Caco-2 (cell line): ENCODE measurements at regions not wholly inside any gene's neighbourhood (a gene's known extent, or its start where the extent isn't known, plus 50 kb on each side); places are given as distances from the start of the nearest gene placed in this dataset.

ENCODE experiments used
- BruUV-seq: library from RNA; stranded (reverse); fragments of 400-500 nt; replicated peaks from 2 replicates; lab custom pipeline; 2021; lab: Mats Ljungman, UMichigan
- CTCF ChIA-PET: fragments of 300-600 bp; sonication (Branson Sonifier 250); formaldehyde crosslinking; loops from one replicate; lab custom pipeline; 2022; ENCODE audit warnings: antibody characterized with exemption; lab: Charles Lee
- POLR2A ChIA-PET: fragments of 300-600 bp; sonication (Branson Sonifier 250); formaldehyde crosslinking; loops from one replicate; lab custom pipeline; 2022; ENCODE audit warnings: antibody characterized with exemption; lab: Charles Lee
- DNase-seq, 2 experiments: peaks; one replicate each; pipeline versions ENCODE4 v3.0.0 to v3.0.0-alpha.2; 2020 to 2022
- H3K27me3 ChIP-seq: replicated peaks from 2 replicates; pipeline ENCODE4 v1.6.0; 2011; ENCODE audit warnings: low read length; ENCODE audit not compliant: control insufficient read depth, insufficient read depth
- H3K36me3 ChIP-seq: 2 replicates; pipeline ENCODE4 v1.5.1; 2011; ENCODE audit warnings: low read length; ENCODE audit not compliant: control insufficient read depth, insufficient read depth
- H3K4me1 ChIP-seq: fragments of 250-450 bp; sonication (Bioruptor Pico); 2 replicates; pipeline ENCODE4 v1.5.1; 2020; ENCODE audit warnings: mild to moderate bottlenecking
- H3K4me3 ChIP-seq: 2 replicates; pipeline ENCODE4 v1.5.1; 2011; ENCODE audit warnings: low read depth, mild to moderate bottlenecking, control low read depth, low read length
- H3K9me3 ChIP-seq: fragments of 250-450 bp; sonication (Bioruptor Pico); 2 replicates; pipeline ENCODE4 v1.5.1; 2020; ENCODE audit warnings: mild to moderate bottlenecking, moderate library complexity
- H3K27ac Mint-ChIP-seq: one replicate; pipeline ENCODE4 v1.8.0; 2022; ENCODE audit warnings: mixed read lengths; ENCODE audit not compliant: unreplicated experiment
- H3K27me3 Mint-ChIP-seq: one replicate; pipeline ENCODE4 v1.8.0; 2022; ENCODE audit warnings: mixed read lengths; ENCODE audit not compliant: insufficient read depth, unreplicated experiment
- H3K36me3 Mint-ChIP-seq: one replicate; pipeline ENCODE4 v1.8.0; 2022; ENCODE audit warnings: mild to moderate bottlenecking, mixed read lengths; ENCODE audit not compliant: insufficient read depth, unreplicated experiment
- H3K4me1 Mint-ChIP-seq: one replicate; pipeline ENCODE4 v1.8.0; 2022; ENCODE audit warnings: low read depth, mixed read lengths; ENCODE audit not compliant: unreplicated experiment
- H3K4me3 Mint-ChIP-seq: one replicate; pipeline ENCODE4 v1.8.0; 2022; ENCODE audit warnings: mild to moderate bottlenecking, moderate library complexity, mixed read lengths; ENCODE audit not compliant: unreplicated experiment
- H3K9me3 Mint-ChIP-seq: one replicate; pipeline ENCODE4 v1.8.0; 2022; ENCODE audit warnings: mixed read lengths; ENCODE audit not compliant: unreplicated experiment
- intact Hi-C: fragments of 100-400 bp; cut with micrococcal nuclease; formaldehyde crosslinking; loops from one replicate; pipeline ENCODE4 v1.10.0; 2022; ENCODE audit not compliant: unreplicated experiment
- TF ChIP-seq, protein P1 (sequence below), 2 experiments: fragments of 200-600 bp in 1 of 2; IDR thresholded peaks; 1 replicate in 1 of 2; 2 replicates in 1 of 2; pipeline versions ENCODE4 v1.5.1 to v1.8.0; 2011 to 2022; ENCODE audit warnings: antibody characterized with exemption in 1 of 2, control low read depth in 1 of 2, inconsistent platforms in 1 of 2, low read depth in 1 of 2, low read length in 1 of 2, mild to moderate bottlenecking in 1 of 2, moderate library complexity in 1 of 2; ENCODE audit not compliant: insufficient read depth in 1 of 2, severe bottlenecking in 1 of 2, unreplicated experiment in 1 of 2

- BruUV-seq, result no TSS peak
- Mint-ChIP-seq H3K4me3 (no peak overlapping the region), H3K27ac (no peak overlapping the region), H3K36me3 (no peaks in the 10 kb centered on the region), H3K9me3 (no peaks in the 10 kb centered on the region), H3K4me1 (no peaks in the 10 kb centered on the region), H3K27me3 (no peaks in the 10 kb centered on the region)
- no peak for DNase-seq
- H3K4me1 ChIP-seq, result no peaks in the 10 kb centered on the region
- intact Hi-C loops, result no loop called here
- H3K36me3 ChIP-seq, result no peaks in the 10 kb centered on the region
- H3K4me3 ChIP-seq, result no peak overlapping the region
- ChIA-PET POLR2A (no interaction called here), CTCF (no interaction called here)
- H3K27me3 ChIP-seq, result no peaks in the 10 kb centered on the region
- no peaks in the 10 kb centered on the region for H3K9me3 ChIP-seq
- TF ChIP-seq, protein P1, sequence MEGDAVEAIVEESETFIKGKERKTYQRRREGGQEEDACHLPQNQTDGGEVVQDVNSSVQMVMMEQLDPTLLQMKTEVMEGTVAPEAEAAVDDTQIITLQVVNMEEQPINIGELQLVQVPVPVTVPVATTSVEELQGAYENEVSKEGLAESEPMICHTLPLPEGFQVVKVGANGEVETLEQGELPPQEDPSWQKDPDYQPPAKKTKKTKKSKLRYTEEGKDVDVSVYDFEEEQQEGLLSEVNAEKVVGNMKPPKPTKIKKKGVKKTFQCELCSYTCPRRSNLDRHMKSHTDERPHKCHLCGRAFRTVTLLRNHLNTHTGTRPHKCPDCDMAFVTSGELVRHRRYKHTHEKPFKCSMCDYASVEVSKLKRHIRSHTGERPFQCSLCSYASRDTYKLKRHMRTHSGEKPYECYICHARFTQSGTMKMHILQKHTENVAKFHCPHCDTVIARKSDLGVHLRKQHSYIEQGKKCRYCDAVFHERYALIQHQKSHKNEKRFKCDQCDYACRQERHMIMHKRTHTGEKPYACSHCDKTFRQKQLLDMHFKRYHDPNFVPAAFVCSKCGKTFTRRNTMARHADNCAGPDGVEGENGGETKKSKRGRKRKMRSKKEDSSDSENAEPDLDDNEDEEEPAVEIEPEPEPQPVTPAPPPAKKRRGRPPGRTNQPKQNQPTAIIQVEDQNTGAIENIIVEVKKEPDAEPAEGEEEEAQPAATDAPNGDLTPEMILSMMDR (IDR thresholded peaks at IDR 0.05; ENCODE audit: insufficient read depth in 1 of 2, low read depth in 1 of 2, low read length in 1 of 2, severe bottlenecking in 1 of 2, unreplicated experiment in 1 of 2), result no peak
Measured at GRCh38 chrX:140589657-140590056, 84.8 kb upstream of the SOX3 start.

DNA sequence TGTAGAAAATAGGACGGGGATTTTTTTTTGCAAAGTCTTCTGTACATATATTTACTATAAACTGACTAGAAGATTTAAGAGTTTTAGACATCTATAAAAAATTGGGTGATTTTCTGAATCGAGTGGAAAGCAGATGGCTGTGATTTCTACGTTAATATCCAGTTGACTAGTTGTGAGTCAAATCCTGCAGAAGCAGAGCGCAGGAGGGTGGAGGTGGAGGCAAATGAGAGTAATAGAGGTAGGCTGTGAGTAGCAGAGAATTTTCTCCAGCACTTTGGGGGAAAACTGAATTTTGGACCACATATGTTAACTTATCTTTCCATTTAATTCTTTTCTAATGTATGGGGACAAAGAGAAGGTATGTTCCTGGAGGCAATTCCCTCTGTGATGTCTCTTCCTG lies 82.1 kb upstream of the SOX3 start:
- Histone ChIP-seq H3K9me3 (no peaks in the 10 kb centered on the region), H3K4me3 (no peak overlapping the region), H3K27me3 (no peaks in the 10 kb centered on the region), H3K36me3 (no peaks in the 10 kb centered on the region), H3K4me1 (no peaks in the 10 kb centered on the region)
- Mint-ChIP-seq H3K4me3 (no peak overlapping the region), H3K9me3 (no peaks in the 10 kb centered on the region), H3K27ac (no peak overlapping the region), H3K36me3 (no peaks in the 10 kb centered on the region), H3K4me1 (no peaks in the 10 kb centered on the region), H3K27me3 (no peaks in the 10 kb centered on the region)
- TF ChIP-seq, protein P1 (IDR thresholded peaks at IDR 0.05; ENCODE audit: insufficient read depth in 1 of 2, low read depth in 1 of 2, low read length in 1 of 2, severe bottlenecking in 1 of 2, unreplicated experiment in 1 of 2), result no peak
- intact Hi-C loops, result no loop called here
- POLR2A ChIA-PET, result no interaction called here
- BruUV-seq, result no TSS peak
- no peak for DNase-seq
- CTCF ChIA-PET, result no interaction called here

DNA sequence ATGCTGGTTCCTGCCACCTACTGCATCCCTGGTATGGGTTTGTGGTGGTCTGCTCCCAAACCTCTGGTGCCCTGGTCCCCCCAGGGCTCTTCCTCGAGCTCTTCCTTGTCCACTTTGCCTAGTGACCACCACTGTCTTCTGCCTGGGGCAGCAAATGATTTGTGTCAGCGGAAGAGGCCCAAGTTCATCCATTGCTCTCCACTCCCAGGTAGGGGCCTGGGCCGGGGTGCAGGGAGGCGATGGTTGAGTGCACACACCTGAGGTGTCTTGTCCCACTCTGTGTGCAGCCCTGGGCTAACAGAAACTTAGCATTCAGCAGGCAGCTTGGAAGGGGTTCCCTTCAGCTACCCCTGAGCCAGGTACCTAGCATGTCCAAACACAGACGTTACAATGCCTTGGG lies 75.6 kb upstream of the SOX3 start:
- H3K27me3 ChIP-seq, result no peaks in the 10 kb centered on the region
- H3K36me3 Mint-ChIP-seq, result no peaks in the 10 kb centered on the region
- H3K4me3 Mint-ChIP-seq, result no peak overlapping the region
- BruUV-seq, result no TSS peak
- intact Hi-C loops, result no loop called here
- TF ChIP-seq, protein P1 (IDR thresholded peaks at IDR 0.05; ENCODE audit: insufficient read depth in 1 of 2, low read depth in 1 of 2, low read length in 1 of 2, severe bottlenecking in 1 of 2, unreplicated experiment in 1 of 2), result no peak
- H3K4me1 ChIP-seq, result no peaks in the 10 kb centered on the region
- ChIA-PET POLR2A (no interaction called here), CTCF (no interaction called here)
- no peak for DNase-seq
- no peaks in the 10 kb centered on the region for H3K9me3 ChIP-seq
- H3K4me3 ChIP-seq, result no peak overlapping the region
- H3K27me3 Mint-ChIP-seq, result no peaks in the 10 kb centered on the region
- H3K36me3 ChIP-seq, result no peaks in the 10 kb centered on the region
- no peak overlapping the region for H3K27ac Mint-ChIP-seq
- no peaks in the 10 kb centered on the region for H3K4me1 Mint-ChIP-seq
- no peaks in the 10 kb centered on the region for H3K9me3 Mint-ChIP-seq
